ENCODE measurements at regions not wholly inside any gene's neighbourhood (a gene's known extent, or its start where the extent isn't known, plus 50 kb on each side); places are given as distances from the start of the nearest gene placed in this dataset.

DNA sequence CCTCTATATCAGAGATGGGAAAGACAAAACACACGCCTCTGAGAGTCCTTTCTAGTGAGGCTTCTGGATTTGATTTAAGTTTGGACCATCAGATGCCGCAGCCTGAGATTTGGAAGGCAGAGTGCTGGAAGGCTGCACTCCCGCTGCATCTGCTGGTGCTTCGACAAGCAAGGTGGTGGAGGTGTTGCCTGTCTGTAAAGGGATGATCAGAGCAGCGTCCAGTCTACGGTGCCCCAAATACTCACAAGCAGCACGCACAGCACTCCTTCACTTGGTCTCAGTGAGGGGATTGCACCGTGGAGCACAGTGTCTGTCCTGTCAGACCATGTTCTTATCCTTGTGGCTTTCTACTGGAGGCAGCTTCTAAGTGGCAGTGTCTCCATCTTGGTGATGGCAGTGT lies 221.4 kb downstream of the GADD45G start:
- TF ChIP-seq, protein P1, sequence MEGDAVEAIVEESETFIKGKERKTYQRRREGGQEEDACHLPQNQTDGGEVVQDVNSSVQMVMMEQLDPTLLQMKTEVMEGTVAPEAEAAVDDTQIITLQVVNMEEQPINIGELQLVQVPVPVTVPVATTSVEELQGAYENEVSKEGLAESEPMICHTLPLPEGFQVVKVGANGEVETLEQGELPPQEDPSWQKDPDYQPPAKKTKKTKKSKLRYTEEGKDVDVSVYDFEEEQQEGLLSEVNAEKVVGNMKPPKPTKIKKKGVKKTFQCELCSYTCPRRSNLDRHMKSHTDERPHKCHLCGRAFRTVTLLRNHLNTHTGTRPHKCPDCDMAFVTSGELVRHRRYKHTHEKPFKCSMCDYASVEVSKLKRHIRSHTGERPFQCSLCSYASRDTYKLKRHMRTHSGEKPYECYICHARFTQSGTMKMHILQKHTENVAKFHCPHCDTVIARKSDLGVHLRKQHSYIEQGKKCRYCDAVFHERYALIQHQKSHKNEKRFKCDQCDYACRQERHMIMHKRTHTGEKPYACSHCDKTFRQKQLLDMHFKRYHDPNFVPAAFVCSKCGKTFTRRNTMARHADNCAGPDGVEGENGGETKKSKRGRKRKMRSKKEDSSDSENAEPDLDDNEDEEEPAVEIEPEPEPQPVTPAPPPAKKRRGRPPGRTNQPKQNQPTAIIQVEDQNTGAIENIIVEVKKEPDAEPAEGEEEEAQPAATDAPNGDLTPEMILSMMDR (conservative IDR thresholded peaks at IDR 0.05; ENCODE audit: low read depth in 2 of 2): no peak
- TF ChIP-seq, protein P2, sequence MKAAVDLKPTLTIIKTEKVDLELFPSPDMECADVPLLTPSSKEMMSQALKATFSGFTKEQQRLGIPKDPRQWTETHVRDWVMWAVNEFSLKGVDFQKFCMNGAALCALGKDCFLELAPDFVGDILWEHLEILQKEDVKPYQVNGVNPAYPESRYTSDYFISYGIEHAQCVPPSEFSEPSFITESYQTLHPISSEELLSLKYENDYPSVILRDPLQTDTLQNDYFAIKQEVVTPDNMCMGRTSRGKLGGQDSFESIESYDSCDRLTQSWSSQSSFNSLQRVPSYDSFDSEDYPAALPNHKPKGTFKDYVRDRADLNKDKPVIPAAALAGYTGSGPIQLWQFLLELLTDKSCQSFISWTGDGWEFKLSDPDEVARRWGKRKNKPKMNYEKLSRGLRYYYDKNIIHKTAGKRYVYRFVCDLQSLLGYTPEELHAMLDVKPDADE (IDR thresholded peaks at IDR 0.05): no peak
- no peak for TF ChIP-seq STAT1 (IDR thresholded peaks at IDR 0.05; ENCODE audit: unreplicated experiment)
- TF ChIP-seq, protein P3, sequence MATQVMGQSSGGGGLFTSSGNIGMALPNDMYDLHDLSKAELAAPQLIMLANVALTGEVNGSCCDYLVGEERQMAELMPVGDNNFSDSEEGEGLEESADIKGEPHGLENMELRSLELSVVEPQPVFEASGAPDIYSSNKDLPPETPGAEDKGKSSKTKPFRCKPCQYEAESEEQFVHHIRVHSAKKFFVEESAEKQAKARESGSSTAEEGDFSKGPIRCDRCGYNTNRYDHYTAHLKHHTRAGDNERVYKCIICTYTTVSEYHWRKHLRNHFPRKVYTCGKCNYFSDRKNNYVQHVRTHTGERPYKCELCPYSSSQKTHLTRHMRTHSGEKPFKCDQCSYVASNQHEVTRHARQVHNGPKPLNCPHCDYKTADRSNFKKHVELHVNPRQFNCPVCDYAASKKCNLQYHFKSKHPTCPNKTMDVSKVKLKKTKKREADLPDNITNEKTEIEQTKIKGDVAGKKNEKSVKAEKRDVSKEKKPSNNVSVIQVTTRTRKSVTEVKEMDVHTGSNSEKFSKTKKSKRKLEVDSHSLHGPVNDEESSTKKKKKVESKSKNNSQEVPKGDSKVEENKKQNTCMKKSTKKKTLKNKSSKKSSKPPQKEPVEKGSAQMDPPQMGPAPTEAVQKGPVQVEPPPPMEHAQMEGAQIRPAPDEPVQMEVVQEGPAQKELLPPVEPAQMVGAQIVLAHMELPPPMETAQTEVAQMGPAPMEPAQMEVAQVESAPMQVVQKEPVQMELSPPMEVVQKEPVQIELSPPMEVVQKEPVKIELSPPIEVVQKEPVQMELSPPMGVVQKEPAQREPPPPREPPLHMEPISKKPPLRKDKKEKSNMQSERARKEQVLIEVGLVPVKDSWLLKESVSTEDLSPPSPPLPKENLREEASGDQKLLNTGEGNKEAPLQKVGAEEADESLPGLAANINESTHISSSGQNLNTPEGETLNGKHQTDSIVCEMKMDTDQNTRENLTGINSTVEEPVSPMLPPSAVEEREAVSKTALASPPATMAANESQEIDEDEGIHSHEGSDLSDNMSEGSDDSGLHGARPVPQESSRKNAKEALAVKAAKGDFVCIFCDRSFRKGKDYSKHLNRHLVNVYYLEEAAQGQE (IDR thresholded peaks at IDR 0.05; ENCODE audit: unreplicated experiment): no peak

All from GM23338 (cell line).